Parathyroid adenoma (tissue), 2 donors: ENCODE measurements at regions not wholly inside any gene's neighbourhood (a gene's known extent, or its start where the extent isn't known, plus 50 kb on each side); places are given as distances from the start of the nearest gene placed in this dataset.

Source experiments
- H2AFZ ChIP-seq: fragments of 300-600 bp; sonication (generic); one replicate; pipeline ENCODE4 v1.7.0; 2017; ENCODE audit warnings: antibody characterized with exemption, mild to moderate bottlenecking
- H3K27ac ChIP-seq: fragments of 300-600 bp; sonication (generic); one replicate; pipeline ENCODE4 v1.7.0; 2017
- H3K27me3 ChIP-seq: fragments of 300-600 bp; sonication (generic); one replicate; pipeline ENCODE4 v1.7.0; 2017; ENCODE audit warnings: low read length; ENCODE audit not compliant: control insufficient read depth, insufficient read depth
- H3K36me3 ChIP-seq: fragments of 300-600 bp; sonication (generic); one replicate; pipeline ENCODE4 v1.7.0; 2017; ENCODE audit warnings: low read length; ENCODE audit not compliant: control insufficient read depth, insufficient read depth
- H3K4me1 ChIP-seq: fragments of 300-600 bp; sonication (generic); one replicate; pipeline ENCODE4 v1.7.0; 2017; ENCODE audit warnings: control low read depth
- H3K4me2 ChIP-seq: fragments of 300-600 bp; sonication (generic); one replicate; pipeline ENCODE4 v1.7.0; 2017; ENCODE audit warnings: low read length
- H3K4me3 ChIP-seq: fragments of 300-600 bp; sonication (generic); one replicate; pipeline ENCODE4 v1.7.0; 2017; ENCODE audit warnings: low read depth, low read length
- H3K79me2 ChIP-seq: fragments of 300-600 bp; sonication (generic); one replicate; pipeline ENCODE4 v1.7.0; 2017; ENCODE audit warnings: control low read depth
- H3K9ac ChIP-seq: fragments of 300-600 bp; sonication (generic); one replicate; pipeline ENCODE4 v1.7.0; 2017; ENCODE audit warnings: mild to moderate bottlenecking
- H3K9me3 ChIP-seq: fragments of 300-600 bp; sonication (generic); one replicate; pipeline ENCODE4 v1.7.0; 2017; ENCODE audit warnings: low read length; ENCODE audit not compliant: control insufficient read depth
- CTCF ChIP-seq: fragments of 300-600 bp; sonication (generic); IDR thresholded peaks from one replicate; pipeline ENCODE4 v1.7.0; 2017; ENCODE audit warnings: antibody characterized with exemption, mild to moderate bottlenecking
- donor health status: primary hyperparathyroidism.

- no peak overlapping the region for H3K4me3 ChIP-seq
- H3K79me2 ChIP-seq = no peaks in the 10 kb centered on the region
- no peaks in the 10 kb centered on the region for H3K4me1 ChIP-seq
- no peak overlapping the region for H3K9ac ChIP-seq
- H3K27me3 ChIP-seq = no peaks in the 10 kb centered on the region
- no peak overlapping the region for H3K4me2 ChIP-seq
- no peak overlapping the region for H3K27ac ChIP-seq
- H3K9me3 ChIP-seq = no peaks in the 10 kb centered on the region
- TF ChIP-seq CTCF = no peak
- H2AFZ ChIP-seq = no peak overlapping the region
- H3K36me3 ChIP-seq = no peaks in the 10 kb centered on the region
Observed at GRCh38 chrX:13131396-13132137, 87.1 kb upstream of the FAM9C start.

- no peaks in the 10 kb centered on the region for H3K79me2 ChIP-seq
- no peak overlapping the region for H3K9ac ChIP-seq
- no peaks in the 10 kb centered on the region for H3K27me3 ChIP-seq
- no peak overlapping the region for H3K4me2 ChIP-seq
- H3K9me3 ChIP-seq = no peaks in the 10 kb centered on the region
- no peaks in the 10 kb centered on the region for H3K36me3 ChIP-seq
- no peak overlapping the region for H3K27ac ChIP-seq
- H3K4me1 ChIP-seq = no peaks in the 10 kb centered on the region
- H2AFZ ChIP-seq = no peak overlapping the region
- no peak for TF ChIP-seq CTCF
- H3K4me3 ChIP-seq = no peak overlapping the region
Observed at GRCh38 chrX:13130816-13131215, 86.4 kb upstream of the FAM9C start.

- Histone ChIP-seq H3K27me3 (no peaks in the 10 kb centered on the region), H2AFZ (no peak overlapping the region), H3K4me3 (no peak overlapping the region), H3K36me3 (no peaks in the 10 kb centered on the region), H3K9ac (no peak overlapping the region), H3K79me2 (no peaks in the 10 kb centered on the region), H3K4me1 (no peaks in the 10 kb centered on the region), H3K9me3 (no peaks in the 10 kb centered on the region), H3K27ac (no peak overlapping the region), H3K4me2 (no peak overlapping the region)
- no peak for TF ChIP-seq CTCF
Observed at GRCh38 chrX:13128104-13128503, 83.7 kb upstream of the FAM9C start.

GRCh38 chrX:13126775-13127174, 82.4 kb upstream of the FAM9C start:
- Histone ChIP-seq H3K79me2 (no peaks in the 10 kb centered on the region), H3K27me3 (no peaks in the 10 kb centered on the region), H3K4me1 (no peaks in the 10 kb centered on the region), H3K4me3 (no peak overlapping the region), H3K9ac (no peak overlapping the region), H2AFZ (no peak overlapping the region), H3K4me2 (no peak overlapping the region), H3K9me3 (no peaks in the 10 kb centered on the region), H3K36me3 (no peaks in the 10 kb centered on the region), H3K27ac (no peak overlapping the region)
- TF ChIP-seq CTCF = no peak

- no peak overlapping the region for H2AFZ ChIP-seq
- no peaks in the 10 kb centered on the region for H3K4me1 ChIP-seq
- no peaks in the 10 kb centered on the region for H3K27me3 ChIP-seq
- no peak overlapping the region for H3K4me2 ChIP-seq
- no peak overlapping the region for H3K9ac ChIP-seq
- no peaks in the 10 kb centered on the region for H3K9me3 ChIP-seq
- H3K27ac ChIP-seq = no peak overlapping the region
- H3K36me3 ChIP-seq = no peaks in the 10 kb centered on the region
- no peak for TF ChIP-seq CTCF
- no peaks in the 10 kb centered on the region for H3K79me2 ChIP-seq
- no peak overlapping the region for H3K4me3 ChIP-seq
Observed at GRCh38 chrX:13125188-13125587, 80.8 kb upstream of the FAM9C start.
